Loucy (cell line): ENCODE measurements at regions not wholly inside any gene's neighbourhood (a gene's known extent, or its start where the extent isn't known, plus 50 kb on each side); places are given as distances from the start of the nearest gene placed in this dataset.

Experiments used
- H2AFZ ChIP-seq: fragments of 200-600 bp; sonication (generic); 2 replicates; pipeline ENCODE4 v1.6.0; 2016; ENCODE audit warnings: antibody characterized with exemption, mild to moderate bottlenecking, low read length, moderate library complexity
- H3F3A ChIP-seq: fragments of 200-600 bp; 2 replicates; pipeline ENCODE4 v1.6.0; 2016; ENCODE audit warnings: antibody characterized with exemption, low read depth, mild to moderate bottlenecking
- H3K27me3 ChIP-seq: fragments of 200-600 bp; sonication (generic); 2 replicates; pipeline ENCODE4 v1.6.1; 2014; ENCODE audit warnings: low read length, mild to moderate bottlenecking; ENCODE audit not compliant: insufficient read depth, poor library complexity, severe bottlenecking
- H3K36me3 ChIP-seq: fragments of 200-600 bp; sonication (generic); 2 replicates; pipeline ENCODE4 v1.6.1; 2016; ENCODE audit warnings: low read length; ENCODE audit not compliant: insufficient read depth
- H3K4me1 ChIP-seq: fragments of 200-600 bp; sonication (generic); 2 replicates; pipeline ENCODE4 v1.5.1; 2014; ENCODE audit warnings: low read length, mild to moderate bottlenecking; ENCODE audit not compliant: insufficient read depth, poor library complexity, severe bottlenecking
- H3K4me2 ChIP-seq: fragments of 200-600 bp; sonication (generic); 2 replicates; pipeline ENCODE4 v1.6.0; 2014; ENCODE audit warnings: antibody characterized with exemption, low read length, low read depth, mild to moderate bottlenecking; ENCODE audit not compliant: poor library complexity, severe bottlenecking
- H3K4me3 ChIP-seq: fragments of 200-600 bp; sonication (generic); 2 replicates; pipeline ENCODE4 v1.5.1; 2014; ENCODE audit warnings: low read length, mild to moderate bottlenecking, mixed read lengths; ENCODE audit not compliant: poor library complexity, severe bottlenecking
- H3K79me2 ChIP-seq: fragments of 200-600 bp; sonication (generic); 2 replicates; pipeline ENCODE4 v1.6.1; 2014; ENCODE audit warnings: low read length; ENCODE audit not compliant: insufficient read depth
- H3K9ac ChIP-seq: fragments of 200-600 bp; sonication (generic); 2 replicates; pipeline ENCODE4 v1.6.0; 2014; ENCODE audit warnings: mild to moderate bottlenecking, low read depth, low read length, moderate library complexity; ENCODE audit not compliant: poor library complexity, severe bottlenecking
- H3K9me2 ChIP-seq: fragments of 200-600 bp; sonication (generic); replicated peaks from 2 replicates; pipeline ENCODE4 v1.6.1; 2016; ENCODE audit warnings: low read depth, low read length, mixed read lengths
- H3K9me3 ChIP-seq: fragments of 200-600 bp; sonication (generic); 2 replicates; pipeline ENCODE4 v1.6.1; 2014; ENCODE audit warnings: mild to moderate bottlenecking, antibody characterized with exemption, low read length, low read depth; ENCODE audit not compliant: insufficient read depth
- H4K20me1 ChIP-seq: fragments of 200-600 bp; sonication (generic); 2 replicates; pipeline ENCODE4 v1.6.0; 2014; ENCODE audit warnings: antibody characterized with exemption, low read length, mild to moderate bottlenecking; ENCODE audit not compliant: insufficient read depth, poor library complexity, severe bottlenecking
- EZH2phosphoT487 ChIP-seq: fragments of 200-600 bp; IDR thresholded peaks from 2 replicates; pipeline ENCODE4 v1.6.1; 2018; ENCODE audit warnings: antibody characterized with exemption, mild to moderate bottlenecking, moderate library complexity, borderline replicate concordance
- TF ChIP-seq, protein P1 (sequence below): fragments of 200-600 bp; sonication (generic); conservative IDR thresholded peaks from 2 replicates; pipeline ENCODE4 v1.5.1; 2014; ENCODE audit warnings: mild to moderate bottlenecking, antibody characterized with exemption, low read length

DNA sequence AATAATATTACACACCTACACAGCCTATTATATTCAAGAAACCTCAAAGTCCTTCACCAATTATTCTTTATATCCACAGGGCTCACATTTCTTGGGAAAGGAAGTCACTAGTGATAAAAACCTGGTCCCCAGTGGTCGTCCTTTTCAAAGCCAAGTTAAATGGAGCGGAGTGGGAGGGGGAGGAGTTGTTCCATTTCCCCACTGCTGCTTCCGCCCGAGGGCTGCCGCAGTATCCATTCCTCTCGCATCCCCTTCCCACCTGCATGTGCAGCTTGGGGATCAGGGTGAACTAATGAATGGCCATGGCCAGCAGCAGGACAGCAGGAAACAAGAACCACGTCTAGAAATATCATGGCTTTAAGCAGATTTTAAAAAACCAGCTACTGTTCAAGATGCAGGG lies 76.4 kb upstream of the SEMA6D start:
- H3F3A ChIP-seq, result no peaks in the 10 kb centered on the region
- H3K9ac ChIP-seq, result no peak overlapping the region
- H3K9me2 ChIP-seq, result no peaks in the 10 kb centered on the region
- no peak overlapping the region for H3K4me2 ChIP-seq
- no peak overlapping the region for H3K4me3 ChIP-seq
- TF ChIP-seq, protein P1, sequence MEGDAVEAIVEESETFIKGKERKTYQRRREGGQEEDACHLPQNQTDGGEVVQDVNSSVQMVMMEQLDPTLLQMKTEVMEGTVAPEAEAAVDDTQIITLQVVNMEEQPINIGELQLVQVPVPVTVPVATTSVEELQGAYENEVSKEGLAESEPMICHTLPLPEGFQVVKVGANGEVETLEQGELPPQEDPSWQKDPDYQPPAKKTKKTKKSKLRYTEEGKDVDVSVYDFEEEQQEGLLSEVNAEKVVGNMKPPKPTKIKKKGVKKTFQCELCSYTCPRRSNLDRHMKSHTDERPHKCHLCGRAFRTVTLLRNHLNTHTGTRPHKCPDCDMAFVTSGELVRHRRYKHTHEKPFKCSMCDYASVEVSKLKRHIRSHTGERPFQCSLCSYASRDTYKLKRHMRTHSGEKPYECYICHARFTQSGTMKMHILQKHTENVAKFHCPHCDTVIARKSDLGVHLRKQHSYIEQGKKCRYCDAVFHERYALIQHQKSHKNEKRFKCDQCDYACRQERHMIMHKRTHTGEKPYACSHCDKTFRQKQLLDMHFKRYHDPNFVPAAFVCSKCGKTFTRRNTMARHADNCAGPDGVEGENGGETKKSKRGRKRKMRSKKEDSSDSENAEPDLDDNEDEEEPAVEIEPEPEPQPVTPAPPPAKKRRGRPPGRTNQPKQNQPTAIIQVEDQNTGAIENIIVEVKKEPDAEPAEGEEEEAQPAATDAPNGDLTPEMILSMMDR, result no peak
- no peak for TF ChIP-seq EZH2phosphoT487
- H3K27me3 ChIP-seq, result no peaks in the 10 kb centered on the region
- H4K20me1 ChIP-seq, result no peaks in the 10 kb centered on the region
- H3K36me3 ChIP-seq, result no peaks in the 10 kb centered on the region
- H3K79me2 ChIP-seq, result no peaks in the 10 kb centered on the region
- no peaks in the 10 kb centered on the region for H3K9me3 ChIP-seq
- H3K4me1 ChIP-seq, result no peaks in the 10 kb centered on the region
- H2AFZ ChIP-seq, result no peak overlapping the region

DNA sequence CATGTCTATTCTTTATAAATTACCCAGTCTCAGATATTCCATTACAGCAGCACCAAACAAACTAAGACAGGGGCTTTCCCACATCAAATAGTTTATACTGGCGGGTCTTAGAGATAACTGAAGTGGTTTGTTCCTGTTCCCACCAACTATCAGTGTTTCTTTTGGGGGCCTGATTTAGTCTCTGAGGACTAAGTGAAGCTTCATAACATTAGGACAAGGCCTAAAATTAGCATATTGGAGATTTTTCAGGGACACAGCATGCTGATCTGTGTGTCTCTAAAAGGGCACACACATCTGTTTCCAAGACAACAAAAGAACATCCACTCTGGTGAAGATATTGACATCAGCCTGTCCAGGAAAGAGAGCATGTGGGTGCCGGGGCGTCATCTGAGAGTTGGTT lies 72.6 kb upstream of the SEMA6D start:
- Histone ChIP-seq H3K9ac (no peak overlapping the region), H3K36me3 (no peaks in the 10 kb centered on the region), H3K4me3 (no peak overlapping the region), H3K4me1 (no peaks in the 10 kb centered on the region), H3K27me3 (no peaks in the 10 kb centered on the region), H2AFZ (no peak overlapping the region), H3K9me3 (no peaks in the 10 kb centered on the region), H3K4me2 (no peak overlapping the region), H3K9me2 (no peaks in the 10 kb centered on the region), H3K79me2 (no peaks in the 10 kb centered on the region), H3F3A (no peaks in the 10 kb centered on the region), H4K20me1 (no peaks in the 10 kb centered on the region)
- TF ChIP-seq, protein P1, result no peak
- no peak for TF ChIP-seq EZH2phosphoT487

DNA sequence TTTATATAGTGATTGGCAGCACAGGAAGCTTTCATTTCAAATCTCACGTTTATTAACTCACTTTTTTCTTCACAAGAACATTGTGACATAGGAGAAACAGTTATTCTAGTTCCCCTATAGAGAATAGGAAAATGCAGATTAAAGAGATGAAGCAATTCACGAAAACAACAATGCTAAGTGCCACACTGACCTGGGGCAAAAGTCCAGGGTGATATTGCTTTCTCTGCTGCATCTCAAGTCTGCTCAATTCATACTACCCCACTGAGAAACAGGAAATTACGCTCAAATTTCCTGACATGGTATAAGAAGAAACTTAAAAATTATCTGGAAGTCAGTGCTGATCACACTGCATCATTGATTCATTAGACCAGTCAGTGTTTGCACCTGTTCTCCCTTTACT lies 66.7 kb upstream of the SEMA6D start:
- Histone ChIP-seq H3K9me2 (no peaks in the 10 kb centered on the region), H3K79me2 (no peaks in the 10 kb centered on the region), H4K20me1 (no peaks in the 10 kb centered on the region), H3K27me3 (no peaks in the 10 kb centered on the region), H3K4me2 (no peak overlapping the region), H3K36me3 (no peaks in the 10 kb centered on the region), H3F3A (no peaks in the 10 kb centered on the region), H3K9ac (no peak overlapping the region), H3K4me3 (no peak overlapping the region), H2AFZ (no peak overlapping the region), H3K9me3 (no peaks in the 10 kb centered on the region), H3K4me1 (no peaks in the 10 kb centered on the region)
- no peak for TF ChIP-seq EZH2phosphoT487
- TF ChIP-seq, protein P1, result no peak
